OCI-LY1 (cell line): ENCODE measurements at regions not wholly inside any gene's neighbourhood (a gene's known extent, or its start where the extent isn't known, plus 50 kb on each side); places are given as distances from the start of the nearest gene placed in this dataset.

Source experiments
- H2AFZ ChIP-seq: fragments of 200-600 bp; sonication (generic), shearing (Covaris generic); 2 replicates; pipeline ENCODE4 v1.6.0; 2014; ENCODE audit warnings: antibody characterized with exemption, mild to moderate bottlenecking, low read length
- H3F3A ChIP-seq: fragments of 200-600 bp; sonication (generic), shearing (Covaris generic); 2 replicates; pipeline ENCODE4 v1.6.0; 2014; ENCODE audit warnings: mild to moderate bottlenecking, antibody characterized with exemption, low read length, moderate library complexity; ENCODE audit not compliant: insufficient read depth
- H3K27ac ChIP-seq: fragments of 200-600 bp; sonication (generic); 2 replicates; pipeline ENCODE4 v1.5.1; 2014; ENCODE audit warnings: low read length, mixed run types, mild to moderate bottlenecking, low read depth; ENCODE audit not compliant: poor library complexity, severe bottlenecking
- H3K27me3 ChIP-seq: fragments of 200-600 bp; sonication (generic); 2 replicates; pipeline ENCODE4 v1.6.0; 2014; ENCODE audit warnings: antibody characterized with exemption, mild to moderate bottlenecking, low read length, moderate library complexity; ENCODE audit not compliant: insufficient read depth
- H3K36me3 ChIP-seq: fragments of 200-600 bp; sonication (generic); 2 replicates; pipeline ENCODE4 v1.6.1; 2014; ENCODE audit warnings: mild to moderate bottlenecking, antibody characterized with exemption, low read length, moderate library complexity, mixed read lengths; ENCODE audit not compliant: insufficient read depth
- H3K4me1 ChIP-seq: fragments of 200-600 bp; sonication (generic); 2 replicates; pipeline ENCODE4 v1.5.1; 2014; ENCODE audit warnings: mild to moderate bottlenecking, low read length, moderate library complexity; ENCODE audit not compliant: insufficient read depth, severe bottlenecking
- H3K4me2 ChIP-seq: fragments of 200-600 bp; sonication (generic), shearing (Covaris generic); 2 replicates; pipeline ENCODE4 v1.6.1; 2014; ENCODE audit warnings: low read length
- H3K4me3 ChIP-seq: fragments of 200-600 bp; sonication (generic); 2 replicates; pipeline ENCODE4 v1.5.1; 2014; ENCODE audit warnings: low read length, low read depth, mild to moderate bottlenecking, mixed read lengths; ENCODE audit not compliant: poor library complexity, severe bottlenecking
- H3K79me2 ChIP-seq: fragments of 200-600 bp; shearing (Covaris generic); 2 replicates; pipeline ENCODE4 v1.6.1; 2016; ENCODE audit warnings: mixed run types, low read length, mixed read lengths; ENCODE audit not compliant: insufficient read depth
- H3K9ac ChIP-seq: fragments of 200-600 bp; sonication (generic), shearing (Covaris generic); 2 replicates; pipeline ENCODE4 v1.6.1; 2014; ENCODE audit warnings: mild to moderate bottlenecking, low read length, mixed read lengths
- H3K9me2 ChIP-seq: fragments of 200-600 bp; sonication (generic), shearing (Covaris generic); 2 replicates; pipeline ENCODE4 v1.6.1; 2014; ENCODE audit warnings: low read depth, mild to moderate bottlenecking, low read length, mixed read lengths
- H3K9me3 ChIP-seq: fragments of 200-600 bp; shearing (Covaris generic); 2 replicates; pipeline ENCODE4 v1.6.1; 2014; ENCODE audit warnings: low read length, mixed read lengths
- H4K20me1 ChIP-seq: fragments of 200-600 bp; sonication (generic), shearing (Covaris generic); 2 replicates; pipeline ENCODE4 v1.6.0; 2016; ENCODE audit warnings: mild to moderate bottlenecking, low read length; ENCODE audit not compliant: insufficient read depth
- EZH2 ChIP-seq: fragments of 200-600 bp; sonication (generic), shearing (Covaris generic); IDR thresholded peaks from 2 replicates; pipeline ENCODE4 v1.8.0; 2017; ENCODE audit warnings: borderline replicate concordance, mixed run types, mild to moderate bottlenecking, antibody characterized with exemption, low read length, moderate library complexity, mixed read lengths
- TF ChIP-seq, protein P1 (sequence below): fragments of 200-600 bp; sonication (generic), shearing (Covaris generic); IDR thresholded peaks from 2 replicates; pipeline ENCODE4 v1.5.1; 2017; ENCODE audit warnings: mild to moderate bottlenecking, antibody characterized with exemption, low read length, moderate library complexity, mixed read lengths

DNA sequence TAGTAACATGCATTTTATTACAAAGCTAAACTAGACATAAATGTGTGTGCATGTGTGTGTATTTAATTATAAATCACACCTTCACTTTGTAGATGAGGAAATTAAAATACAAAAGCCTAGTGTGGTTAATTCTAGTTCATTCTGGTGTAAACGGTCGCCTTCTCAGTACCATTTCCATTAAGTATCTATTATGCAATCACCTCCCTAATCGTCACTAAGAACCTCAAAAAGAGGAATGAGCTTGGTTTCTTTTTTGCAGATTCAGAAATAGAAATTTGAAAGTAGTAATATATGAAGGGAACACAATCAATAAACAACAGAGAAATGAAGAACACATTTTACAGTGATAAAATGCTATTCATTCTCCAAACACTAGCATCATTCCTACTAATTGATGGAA, 233.2 kb downstream of the ZBBX start:
- Histone ChIP-seq H3K27me3 (no peaks in the 10 kb centered on the region), H3K9ac (no peak overlapping the region), H3K4me3 (no peak overlapping the region), H3K4me1 (no peaks in the 10 kb centered on the region), H3K9me3 (no peaks in the 10 kb centered on the region), H4K20me1 (no peaks in the 10 kb centered on the region), H3K36me3 (no peaks in the 10 kb centered on the region), H3F3A (no peaks in the 10 kb centered on the region), H3K79me2 (no peaks in the 10 kb centered on the region), H3K9me2 (no peaks in the 10 kb centered on the region), H2AFZ (no peak overlapping the region), H3K4me2 (no peak overlapping the region), H3K27ac (no peak overlapping the region)
- TF ChIP-seq, protein P1, sequence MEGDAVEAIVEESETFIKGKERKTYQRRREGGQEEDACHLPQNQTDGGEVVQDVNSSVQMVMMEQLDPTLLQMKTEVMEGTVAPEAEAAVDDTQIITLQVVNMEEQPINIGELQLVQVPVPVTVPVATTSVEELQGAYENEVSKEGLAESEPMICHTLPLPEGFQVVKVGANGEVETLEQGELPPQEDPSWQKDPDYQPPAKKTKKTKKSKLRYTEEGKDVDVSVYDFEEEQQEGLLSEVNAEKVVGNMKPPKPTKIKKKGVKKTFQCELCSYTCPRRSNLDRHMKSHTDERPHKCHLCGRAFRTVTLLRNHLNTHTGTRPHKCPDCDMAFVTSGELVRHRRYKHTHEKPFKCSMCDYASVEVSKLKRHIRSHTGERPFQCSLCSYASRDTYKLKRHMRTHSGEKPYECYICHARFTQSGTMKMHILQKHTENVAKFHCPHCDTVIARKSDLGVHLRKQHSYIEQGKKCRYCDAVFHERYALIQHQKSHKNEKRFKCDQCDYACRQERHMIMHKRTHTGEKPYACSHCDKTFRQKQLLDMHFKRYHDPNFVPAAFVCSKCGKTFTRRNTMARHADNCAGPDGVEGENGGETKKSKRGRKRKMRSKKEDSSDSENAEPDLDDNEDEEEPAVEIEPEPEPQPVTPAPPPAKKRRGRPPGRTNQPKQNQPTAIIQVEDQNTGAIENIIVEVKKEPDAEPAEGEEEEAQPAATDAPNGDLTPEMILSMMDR = no peak
- no peak for TF ChIP-seq EZH2

DNA sequence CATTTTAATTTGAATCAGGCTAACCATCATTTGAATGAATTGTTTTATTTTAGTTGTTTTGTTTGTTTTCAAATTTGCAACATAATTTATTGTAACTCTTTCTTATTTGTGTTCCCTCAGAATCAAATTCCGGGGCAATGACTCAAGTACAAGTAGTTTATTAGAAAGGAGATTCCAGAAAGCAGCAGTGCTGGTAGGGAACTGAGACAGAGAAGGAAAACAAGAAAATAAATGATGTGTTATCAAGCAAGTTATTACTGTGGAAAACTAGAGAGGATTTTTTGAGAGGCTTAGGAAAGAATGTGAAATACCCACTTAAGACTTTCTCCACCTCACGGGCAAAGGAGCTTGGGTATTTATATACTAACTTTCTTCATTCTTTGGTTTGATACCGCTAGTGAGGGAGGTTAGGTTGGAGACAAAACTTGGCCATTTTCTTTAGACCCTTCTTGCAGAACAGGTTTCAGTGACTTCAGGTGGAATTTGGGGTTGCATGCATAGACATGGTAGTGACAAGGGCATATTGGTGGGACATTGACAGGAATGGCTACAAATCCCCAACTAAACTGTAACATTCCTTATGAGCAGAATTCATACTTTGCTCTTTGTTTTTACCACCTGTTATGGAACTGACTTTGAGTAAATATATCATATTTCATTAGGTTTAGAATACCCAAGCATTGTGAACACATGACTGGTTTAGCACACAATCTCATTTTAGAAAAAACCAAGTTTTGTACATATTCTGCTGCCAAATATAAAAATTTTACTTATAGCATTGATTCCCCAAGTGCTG, 254.3 kb downstream of the ZBBX start:
- Histone ChIP-seq H3F3A (no peaks in the 10 kb centered on the region), H3K9me3 (no peaks in the 10 kb centered on the region), H3K79me2 (no peaks in the 10 kb centered on the region), H3K4me1 (no peaks in the 10 kb centered on the region), H3K27ac (no peak overlapping the region), H2AFZ (no peak overlapping the region), H3K27me3 (no peaks in the 10 kb centered on the region), H3K9ac (no peak overlapping the region), H4K20me1 (no peaks in the 10 kb centered on the region), H3K9me2 (no peaks in the 10 kb centered on the region; the same call in 1 of the 2 replicates), H3K4me3 (no peak overlapping the region), H3K4me2 (no peak overlapping the region), H3K36me3 (no peaks in the 10 kb centered on the region)
- no peak for TF ChIP-seq EZH2
- TF ChIP-seq, protein P1 = no peak

DNA sequence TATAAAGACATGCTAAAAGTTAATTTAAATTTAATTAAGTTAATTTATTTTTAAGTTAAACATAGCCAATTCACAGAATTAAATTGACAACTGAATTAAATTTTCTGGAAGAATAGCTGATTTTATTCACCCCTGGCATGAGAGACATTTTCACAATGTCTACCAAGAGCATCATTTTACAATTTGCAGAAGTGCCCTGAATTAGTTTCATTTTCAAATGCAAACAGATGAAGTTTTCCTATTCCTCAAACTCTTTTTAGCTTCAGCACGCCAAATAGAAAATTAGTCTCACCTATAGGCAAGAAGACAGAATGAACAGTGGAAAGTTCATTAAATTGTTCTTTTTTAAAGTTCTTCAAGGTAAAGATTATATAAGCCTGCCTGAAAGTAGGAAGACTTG, 259.3 kb downstream of the ZBBX start:
- TF ChIP-seq EZH2 = no peak
- TF ChIP-seq, protein P1 = no peak

More for the DNA sequence above, 259.3 kb downstream of the ZBBX start:
- Histone ChIP-seq H2AFZ (no peak overlapping the region), H3K9ac (no peak overlapping the region), H3K4me1 (no peaks in the 10 kb centered on the region), H3K4me3 (no peak overlapping the region), H3K36me3 (no peaks in the 10 kb centered on the region), H3K27ac (no peak overlapping the region), H3K27me3 (no peaks in the 10 kb centered on the region), H3K9me2 (no peaks in the 10 kb centered on the region; the same call in 1 of the 2 replicates), H3K9me3 (no peaks in the 10 kb centered on the region), H3F3A (no peaks in the 10 kb centered on the region), H4K20me1 (no peaks in the 10 kb centered on the region), H3K4me2 (no peak overlapping the region), H3K79me2 (no peaks in the 10 kb centered on the region)
